ENCODE measurements at regions not wholly inside any gene's neighbourhood (a gene's known extent, or its start where the extent isn't known, plus 50 kb on each side); places are given as distances from the start of the nearest gene placed in this dataset.

- TF ChIP-seq CTCF (IDR thresholded peaks at IDR 0.05; ENCODE audit: borderline replicate concordance, extremely low read depth, low read length, poor library complexity, severe bottlenecking) (no peak), EZH2 (IDR thresholded peaks at IDR 0.05; ENCODE audit: borderline replicate concordance, low read depth, low read length, severe bottlenecking) (no peak)
Observed at GRCh38 chrX:46070421-46070820, 474.8 kb downstream of the ZNF674 start.
